WTC11 (cell line): ENCODE measurements at regions not wholly inside any gene's neighbourhood (a gene's known extent, or its start where the extent isn't known, plus 50 kb on each side); places are given as distances from the start of the nearest gene placed in this dataset.

Experiments
- ATF3 ChIP-seq: sonication (generic); formaldehyde crosslinking; conservative IDR thresholded peaks from 2 replicates; pipeline ENCODE4 v1.8.1; 2022; ENCODE audit warnings: mild to moderate bottlenecking, missing genetic modification reagents
- CREB1 ChIP-seq: sonication (generic); formaldehyde crosslinking; IDR thresholded peaks from 2 replicates; pipeline ENCODE4 v1.8.0; 2023; ENCODE audit warnings: mild to moderate bottlenecking, missing genetic modification reagents
- CREM ChIP-seq: sonication (generic); formaldehyde crosslinking; IDR thresholded peaks from 2 replicates; pipeline ENCODE4 v1.8.1; 2022; ENCODE audit warnings: mild to moderate bottlenecking, missing genetic modification reagents, moderate library complexity
- CTCF ChIP-seq: fragments of 200-600 bp; IDR thresholded peaks from 2 replicates; pipeline ENCODE4 v1.8.0; 2022; ENCODE audit warnings: antibody characterized with exemption
- ELF4 ChIP-seq: sonication (generic); formaldehyde crosslinking; IDR thresholded peaks from 2 replicates; pipeline ENCODE4 v1.8.1; 2022; ENCODE audit warnings: low read depth, mild to moderate bottlenecking, moderate library complexity, missing genetic modification reagents
- HMGXB4 ChIP-seq: sonication (generic); formaldehyde crosslinking; IDR thresholded peaks from 2 replicates; pipeline ENCODE4 v1.8.1; 2023; ENCODE audit warnings: mild to moderate bottlenecking, moderate library complexity, missing genetic modification reagents
- KAT7 ChIP-seq: sonication (generic); formaldehyde crosslinking; IDR thresholded peaks from 2 replicates; pipeline ENCODE4 v1.8.1; 2023; ENCODE audit warnings: missing genetic modification reagents, mild to moderate bottlenecking, borderline replicate concordance
- SP1 ChIP-seq: sonication (generic); formaldehyde crosslinking; conservative IDR thresholded peaks from 2 replicates; pipeline ENCODE4 v1.8.1; 2022; ENCODE audit warnings: missing genetic modification reagents
- USF1 ChIP-seq: sonication (generic); formaldehyde crosslinking; IDR thresholded peaks from 2 replicates; pipeline ENCODE4 v1.8.0; 2022; ENCODE audit warnings: mild to moderate bottlenecking, missing genetic modification reagents
- ZNF317 ChIP-seq: sonication (generic); formaldehyde crosslinking; IDR thresholded peaks from 2 replicates; pipeline ENCODE4 v1.8.1; 2023; ENCODE audit warnings: low read depth, mild to moderate bottlenecking, moderate library complexity, missing genetic modification reagents, borderline replicate concordance

- no peak for TF ChIP-seq CREM (CRISPR knock-in tag)
- TF ChIP-seq CTCF: no peak
- TF ChIP-seq HMGXB4 (CRISPR knock-in tag): no peak
- no peak for TF ChIP-seq ATF3 (CRISPR knock-in tag)
- no peak for TF ChIP-seq KAT7 (CRISPR knock-in tag)
- TF ChIP-seq SP1 (CRISPR knock-in tag): no peak
- TF ChIP-seq CREB1 (CRISPR knock-in tag): no peak
- no peak for TF ChIP-seq USF1 (CRISPR knock-in tag)
- TF ChIP-seq ZNF317: no peak
- no peak for TF ChIP-seq ELF4 (CRISPR knock-in tag)
These were observed 111.8 kb downstream of the BARX1 start for GRCh38 chr9:93843396-93843795.
